SH-SY5Y (cell line): ENCODE measurements at regions not wholly inside any gene's neighbourhood (a gene's known extent, or its start where the extent isn't known, plus 50 kb on each side); places are given as distances from the start of the nearest gene placed in this dataset.

Experiments used
- GATA2 ChIP-seq: IDR thresholded peaks from 2 replicates; pipeline ENCODE4 v1.6.1; 2011; ENCODE audit warnings: mild to moderate bottlenecking, low read depth, low read length
- GATA3 ChIP-seq: IDR thresholded peaks from 2 replicates; pipeline ENCODE4 v1.6.1; 2011; ENCODE audit warnings: low read depth, mild to moderate bottlenecking, low read length, moderate library complexity

DNA sequence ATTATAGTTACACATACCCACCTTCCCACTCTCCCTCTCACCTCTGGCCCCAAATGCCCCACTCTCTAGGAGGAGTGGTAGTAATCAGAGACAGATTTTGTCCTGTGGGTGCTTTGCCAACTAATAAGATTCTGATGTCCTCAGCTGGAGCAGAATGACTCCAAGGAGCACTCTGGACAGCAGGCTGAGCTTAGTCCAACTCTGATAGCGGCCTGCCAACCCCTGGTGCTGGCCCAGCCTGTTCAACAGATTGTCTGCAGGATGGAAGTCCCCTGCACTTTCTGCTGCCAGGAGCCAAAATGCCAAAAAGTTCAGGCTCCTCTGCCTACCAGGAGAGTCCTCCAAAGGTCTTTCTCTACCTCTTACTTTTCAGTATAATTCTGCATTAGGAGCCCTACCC, 160.5 kb upstream of the UMPS start:
- TF ChIP-seq GATA2 (no peak), GATA3 (no peak)
